CD4-positive, CD25-positive, alpha-beta regulatory T cell (primary cell): ENCODE measurements at regions not wholly inside any gene's neighbourhood (a gene's known extent, or its start where the extent isn't known, plus 50 kb on each side); places are given as distances from the start of the nearest gene placed in this dataset.

Source experiments
- ATAC-seq, 2 donors: fragments of 150-1000 bp; cut with Tn5 transposase; one replicate each; pipeline ENCODE4 v1.10.0; 2021; ENCODE audit warnings: low read depth in 2 of 2, moderate number of reproducible peaks in 2 of 2, moderate library complexity in 1 of 2
- DNase-seq, 3 donors: peaks; one replicate each; pipeline versions ENCODE4 v3.0.0 to v3.0.0-alpha.2; 2012 to 2022; ENCODE audit warnings: mixed read lengths in 1 of 3
- H3K27ac ChIP-seq: one replicate; pipeline ENCODE4 v1.7.0; 2013; ENCODE audit warnings: mild to moderate bottlenecking, low read length; ENCODE audit not compliant: insufficient read depth, poor library complexity, severe bottlenecking
- H3K27me3 ChIP-seq: one replicate; pipeline ENCODE4 v1.7.0; 2013; ENCODE audit warnings: low read length; ENCODE audit not compliant: control insufficient read depth, insufficient read depth
- H3K36me3 ChIP-seq: one replicate; pipeline ENCODE4 v1.7.0; 2013; ENCODE audit warnings: mild to moderate bottlenecking, low read length, moderate library complexity; ENCODE audit not compliant: control insufficient read depth, insufficient read depth
- H3K4me1 ChIP-seq: 2 replicates; pipeline ENCODE4 v1.7.0; 2013; ENCODE audit warnings: mild to moderate bottlenecking, low read length; ENCODE audit not compliant: insufficient read depth, control insufficient read depth, poor library complexity, severe bottlenecking
- H3K4me3 ChIP-seq: one replicate; pipeline ENCODE4 v1.7.0; 2013; ENCODE audit warnings: low read depth, mild to moderate bottlenecking, low read length, moderate library complexity
- H3K9me3 ChIP-seq, 2 experiments: 1 replicate in 1 of 2; 2 replicates in 1 of 2; pipeline ENCODE4 v1.7.0; 2013; ENCODE audit warnings: low read length in 2 of 2, mild to moderate bottlenecking in 1 of 2, moderate library complexity in 1 of 2; ENCODE audit not compliant: control insufficient read depth in 2 of 2
- H3K27ac Mint-ChIP-seq, 3 donors: one replicate each; pipeline ENCODE4 v1.8.0; 2020 to 2022; ENCODE audit warnings: mild to moderate bottlenecking in 3 of 3, mixed read lengths in 3 of 3, moderate library complexity in 2 of 3
- H3K27me3 Mint-ChIP-seq: one replicate; pipeline ENCODE4 v1.8.0; 2022; ENCODE audit warnings: mild to moderate bottlenecking, mixed read lengths
- H3K36me3 Mint-ChIP-seq: one replicate; pipeline ENCODE4 v1.8.0; 2020; ENCODE audit warnings: mixed read lengths
- H3K4me1 Mint-ChIP-seq, 4 donors: one replicate each; pipeline ENCODE4 v1.8.0; 2020 to 2022; ENCODE audit warnings: mixed read lengths in 4 of 4, mild to moderate bottlenecking in 1 of 4
- H3K4me3 Mint-ChIP-seq, 4 donors: one replicate each; pipeline ENCODE4 v1.8.0; 2020 to 2022; ENCODE audit warnings: mild to moderate bottlenecking in 4 of 4, mixed read lengths in 4 of 4, moderate library complexity in 3 of 4
- H3K9me3 Mint-ChIP-seq, 7 donors: one replicate each; pipeline ENCODE4 v1.8.0; 2020 to 2022; ENCODE audit warnings: mixed read lengths in 7 of 7, mild to moderate bottlenecking in 3 of 7, moderate library complexity in 2 of 7

GRCh38 chr3:28067014-28067413 is 174.4 kb upstream of the CMC1 start:
- Histone ChIP-seq H3K36me3 (no peaks in the 10 kb centered on the region), H3K27ac (no peak overlapping the region), H3K9me3 (peaks cover 0 to 6% of the 10 kb centered on the region in 2 experiments), H3K27me3 (no peaks in the 10 kb centered on the region), H3K4me1 (no peaks in the 10 kb centered on the region), H3K4me3 (no peak overlapping the region)
- no peak overlapping the region for H3K27ac Mint-ChIP-seq
- no peaks in the 10 kb centered on the region for H3K4me1 Mint-ChIP-seq
- H3K4me3 Mint-ChIP-seq = no peak overlapping the region
- DNase-seq (no peak), ATAC-seq (no peak)
- H3K36me3 Mint-ChIP-seq = no peaks in the 10 kb centered on the region
- no peaks in the 10 kb centered on the region for H3K27me3 Mint-ChIP-seq
- peaks cover 0 to 6% (median 2%) of the 10 kb centered on the region in 7 donors for H3K9me3 Mint-ChIP-seq

GRCh38 chr3:28068342-28068741 is 173.1 kb upstream of the CMC1 start:
- Mint-ChIP-seq H3K4me3 (no peak overlapping the region), H3K27ac (no peak overlapping the region), H3K9me3 (peaks cover 0 to 6% (median 2%) of the 10 kb centered on the region in 7 donors), H3K36me3 (no peaks in the 10 kb centered on the region), H3K27me3 (no peaks in the 10 kb centered on the region), H3K4me1 (no peaks in the 10 kb centered on the region)
- Histone ChIP-seq H3K36me3 (no peaks in the 10 kb centered on the region), H3K9me3 (peaks cover 0 to 6% of the 10 kb centered on the region in 2 experiments), H3K27ac (no peak overlapping the region), H3K4me3 (no peak overlapping the region), H3K4me1 (no peaks in the 10 kb centered on the region), H3K27me3 (no peaks in the 10 kb centered on the region)
- ATAC-seq (no peak), DNase-seq (no peak)

GRCh38 chr3:28069438-28069837 is 172.0 kb upstream of the CMC1 start:
- H3K27me3 ChIP-seq = no peaks in the 10 kb centered on the region
- no peaks in the 10 kb centered on the region for H3K36me3 ChIP-seq
- H3K4me3 ChIP-seq = no peak overlapping the region
- ATAC-seq (no peak), DNase-seq (no peak)
- Mint-ChIP-seq H3K9me3 (peaks cover 0 to 6% (median 2%) of the 10 kb centered on the region in 7 donors), H3K36me3 (no peaks in the 10 kb centered on the region), H3K4me3 (no peak overlapping the region), H3K27me3 (no peaks in the 10 kb centered on the region), H3K4me1 (no peaks in the 10 kb centered on the region), H3K27ac (no peak overlapping the region)
- no peaks in the 10 kb centered on the region for H3K4me1 ChIP-seq
- H3K27ac ChIP-seq = no peak overlapping the region
- H3K9me3 ChIP-seq = peaks cover 0 to 6% of the 10 kb centered on the region in 2 experiments

- DNase-seq (no peak), ATAC-seq (no peak)
- Mint-ChIP-seq H3K27me3 (no peaks in the 10 kb centered on the region), H3K4me1 (no peaks in the 10 kb centered on the region), H3K4me3 (no peak overlapping the region), H3K36me3 (no peaks in the 10 kb centered on the region), H3K27ac (no peak overlapping the region), H3K9me3 (peaks cover 0 to 2% (median 0%) of the 10 kb centered on the region in 7 donors)
- no peaks in the 10 kb centered on the region for H3K27me3 ChIP-seq
- no peak overlapping the region for H3K27ac ChIP-seq
- no peak overlapping the region for H3K4me3 ChIP-seq
- H3K4me1 ChIP-seq = no peaks in the 10 kb centered on the region
- H3K36me3 ChIP-seq = no peaks in the 10 kb centered on the region
- no peaks in the 10 kb centered on the region for H3K9me3 ChIP-seq
These were observed 165.2 kb upstream of the CMC1 start for GRCh38 chr3:28076246-28076645.

- Histone ChIP-seq H3K36me3 (no peaks in the 10 kb centered on the region), H3K4me3 (no peak overlapping the region), H3K4me1 (no peaks in the 10 kb centered on the region), H3K27me3 (no peaks in the 10 kb centered on the region), H3K9me3 (no peaks in the 10 kb centered on the region), H3K27ac (no peak overlapping the region)
- Mint-ChIP-seq H3K36me3 (no peaks in the 10 kb centered on the region), H3K9me3 (no peaks in the 10 kb centered on the region), H3K27me3 (no peaks in the 10 kb centered on the region), H3K27ac (no peak overlapping the region), H3K4me3 (no peak overlapping the region), H3K4me1 (peaks cover 0 to 2% (median 0%) of the 10 kb centered on the region in 4 donors)
- DNase-seq = peak in 1 of 3 donors; percentile 5
- no peak for ATAC-seq
These were observed 163.8 kb upstream of the CMC1 start for GRCh38 chr3:28077572-28077971.

GRCh38 chr3:28078536-28078935 is 162.9 kb upstream of the CMC1 start:
- ATAC-seq (no peak), DNase-seq (no peak)
- no peaks in the 10 kb centered on the region for H3K9me3 Mint-ChIP-seq
- H3K9me3 ChIP-seq = no peaks in the 10 kb centered on the region
- no peaks in the 10 kb centered on the region for H3K36me3 ChIP-seq
- no peaks in the 10 kb centered on the region for H3K27me3 ChIP-seq
- H3K4me3 Mint-ChIP-seq = no peak overlapping the region
- no peak overlapping the region for H3K27ac Mint-ChIP-seq
- no peaks in the 10 kb centered on the region for H3K4me1 ChIP-seq
- no peak overlapping the region for H3K27ac ChIP-seq
- no peak overlapping the region for H3K4me3 ChIP-seq
- H3K27me3 Mint-ChIP-seq = no peaks in the 10 kb centered on the region
- peaks cover 0 to 2% (median 0%) of the 10 kb centered on the region in 4 donors for H3K4me1 Mint-ChIP-seq
- no peaks in the 10 kb centered on the region for H3K36me3 Mint-ChIP-seq

- ATAC-seq = no peak
- Mint-ChIP-seq H3K4me3 (no peak overlapping the region), H3K27me3 (no peaks in the 10 kb centered on the region), H3K27ac (no peak overlapping the region), H3K4me1 (peaks cover 0 to 2% (median 0%) of the 10 kb centered on the region in 4 donors), H3K36me3 (no peaks in the 10 kb centered on the region), H3K9me3 (no peaks in the 10 kb centered on the region)
- no peaks in the 10 kb centered on the region for H3K36me3 ChIP-seq
- DNase-seq = no peak
- no peak overlapping the region for H3K27ac ChIP-seq
- H3K4me1 ChIP-seq = no peaks in the 10 kb centered on the region
- H3K9me3 ChIP-seq = no peaks in the 10 kb centered on the region
- no peaks in the 10 kb centered on the region for H3K27me3 ChIP-seq
- H3K4me3 ChIP-seq = no peak overlapping the region
These were observed 160.7 kb upstream of the CMC1 start for GRCh38 chr3:28080716-28081115.

- no peak overlapping the region for H3K27ac Mint-ChIP-seq
- no peaks in the 10 kb centered on the region for H3K36me3 Mint-ChIP-seq
- no peaks in the 10 kb centered on the region for H3K27me3 Mint-ChIP-seq
- H3K9me3 Mint-ChIP-seq = no peaks in the 10 kb centered on the region
- Histone ChIP-seq H3K27ac (no peak overlapping the region), H3K36me3 (no peaks in the 10 kb centered on the region), H3K4me1 (no peaks in the 10 kb centered on the region), H3K4me3 (no peak overlapping the region), H3K9me3 (no peaks in the 10 kb centered on the region), H3K27me3 (no peaks in the 10 kb centered on the region)
- H3K4me3 Mint-ChIP-seq = no peak overlapping the region
- no peak for DNase-seq
- peaks cover 0 to 2% (median 0%) of the 10 kb centered on the region in 4 donors for H3K4me1 Mint-ChIP-seq
- no peak for ATAC-seq
These were observed 159.9 kb upstream of the CMC1 start for GRCh38 chr3:28081533-28081947.
